IPS DF 6.9 (cell line): ENCODE measurements at regions not wholly inside any gene's neighbourhood (a gene's known extent, or its start where the extent isn't known, plus 50 kb on each side); places are given as distances from the start of the nearest gene placed in this dataset.
"Not testable (repeated sequence)": the region's sequence is repeated elsewhere in the genome, so short reads cannot be mapped to it uniquely, and the experiment has no call there.

Experiments
- DNase-seq: peaks from one replicate; pipeline ENCODE4 v3.0.0-alpha.2; 2013; ENCODE audit warnings: low read depth, low spot score
- H3K27ac ChIP-seq: one replicate; pipeline ENCODE4 v1.5.1; 2013; ENCODE audit warnings: low read length, control low read depth
- H3K27me3 ChIP-seq: 2 replicates; pipeline ENCODE4 v1.6.1; 2013; ENCODE audit warnings: mild to moderate bottlenecking, low read length; ENCODE audit not compliant: control insufficient read depth, insufficient read depth
- H3K36me3 ChIP-seq: 2 replicates; pipeline ENCODE4 v1.6.1; 2013; ENCODE audit warnings: low read length; ENCODE audit not compliant: control insufficient read depth, insufficient read depth
- H3K4me1 ChIP-seq: 2 replicates; pipeline ENCODE4 v1.6.1; 2013; ENCODE audit warnings: low read length; ENCODE audit not compliant: control insufficient read depth, insufficient read depth
- H3K4me3 ChIP-seq: 2 replicates; pipeline ENCODE4 v1.5.1; 2013; ENCODE audit warnings: mild to moderate bottlenecking, low read length
- H3K9me3 ChIP-seq: 2 replicates; pipeline ENCODE4 v1.6.1; 2013; ENCODE audit warnings: low read length, inconsistent platforms; ENCODE audit not compliant: control insufficient read depth, insufficient read depth
- WGBS: extraction: QIAGEN DNeasy Blood & Tissue Kit; methylation state at CpG from one replicate; pipeline ENCODE4 v1.1.7; 2013; ENCODE audit warnings: mixed read lengths, missing lambda C conversion rate; ENCODE audit not compliant: insufficient read length, insufficient coverage; 5-methylcytosine and 5-hydroxymethylcytosine counted together

DNA sequence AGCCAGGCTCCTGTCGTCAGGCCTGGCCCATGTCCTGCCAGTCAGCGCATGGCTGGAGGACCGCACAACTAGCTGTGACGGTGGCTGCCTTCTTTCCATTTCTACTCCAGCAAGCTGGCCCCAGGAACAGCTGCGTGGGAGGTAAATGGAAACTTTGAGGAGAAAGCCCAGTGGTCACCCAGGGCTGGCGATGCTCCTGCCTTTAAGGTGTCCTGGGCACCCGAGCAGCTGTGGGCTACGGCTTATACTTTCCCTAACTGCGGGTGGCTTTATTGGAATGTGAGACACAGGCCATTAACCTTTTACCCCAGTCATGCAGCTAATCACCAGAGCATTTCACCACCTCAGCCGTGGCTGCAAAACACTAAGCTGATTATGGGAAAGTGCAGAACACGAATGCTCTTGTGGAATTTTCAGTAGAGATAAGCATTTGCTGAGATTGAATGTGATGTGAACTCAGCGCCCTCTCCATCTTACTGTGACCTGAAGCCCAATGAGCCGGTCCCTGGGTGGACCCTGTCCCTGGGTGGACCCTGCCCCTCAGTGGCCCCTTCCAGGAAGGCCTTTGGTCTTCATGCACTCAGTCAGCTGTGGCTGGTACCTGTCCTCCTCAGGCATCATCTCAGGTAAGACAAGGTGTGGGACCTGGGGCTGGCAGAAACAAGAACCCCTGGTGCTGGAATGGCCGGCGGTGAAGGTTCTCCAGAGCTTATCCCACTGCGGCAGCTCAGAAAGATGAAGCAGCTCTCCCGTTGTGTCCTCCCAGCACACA is 275.4 kb upstream of the HS6ST1 start:
- WGBS, result no CpG with 5 or more reads among the region's 17 CpGs
- DNase-seq, result no peak
- no peaks in the 10 kb centered on the region for H3K36me3 ChIP-seq
- H3K4me1 ChIP-seq, result no peaks in the 10 kb centered on the region
- no peaks in the 10 kb centered on the region for H3K27me3 ChIP-seq
- H3K27ac ChIP-seq, result no peak overlapping the region
- H3K4me3 ChIP-seq, result no peak overlapping the region
- no peaks in the 10 kb centered on the region for H3K9me3 ChIP-seq

DNA sequence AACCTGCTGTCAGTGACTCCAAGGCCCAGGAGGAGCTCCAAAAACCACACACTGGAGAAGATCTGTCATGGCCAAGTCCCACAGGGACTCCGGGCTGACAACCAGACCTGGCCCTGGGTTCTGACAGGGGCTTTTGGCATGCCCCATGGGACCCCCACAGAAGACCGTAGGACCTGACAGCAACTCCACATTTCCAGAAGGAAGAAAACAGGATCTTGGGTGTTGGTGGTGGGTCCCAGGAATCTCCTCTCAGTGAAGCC is 275.9 kb upstream of the HS6ST1 start:
- no peaks in the 10 kb centered on the region for H3K4me1 ChIP-seq
- H3K9me3 ChIP-seq, result no peaks in the 10 kb centered on the region
- no peaks in the 10 kb centered on the region for H3K36me3 ChIP-seq
- no peak overlapping the region for H3K4me3 ChIP-seq
- WGBS, result no CpG with 5 or more reads among the region's 2 CpGs
- H3K27me3 ChIP-seq, result no peaks in the 10 kb centered on the region
- H3K27ac ChIP-seq, result no peak overlapping the region
- DNase-seq, result no peak

DNA sequence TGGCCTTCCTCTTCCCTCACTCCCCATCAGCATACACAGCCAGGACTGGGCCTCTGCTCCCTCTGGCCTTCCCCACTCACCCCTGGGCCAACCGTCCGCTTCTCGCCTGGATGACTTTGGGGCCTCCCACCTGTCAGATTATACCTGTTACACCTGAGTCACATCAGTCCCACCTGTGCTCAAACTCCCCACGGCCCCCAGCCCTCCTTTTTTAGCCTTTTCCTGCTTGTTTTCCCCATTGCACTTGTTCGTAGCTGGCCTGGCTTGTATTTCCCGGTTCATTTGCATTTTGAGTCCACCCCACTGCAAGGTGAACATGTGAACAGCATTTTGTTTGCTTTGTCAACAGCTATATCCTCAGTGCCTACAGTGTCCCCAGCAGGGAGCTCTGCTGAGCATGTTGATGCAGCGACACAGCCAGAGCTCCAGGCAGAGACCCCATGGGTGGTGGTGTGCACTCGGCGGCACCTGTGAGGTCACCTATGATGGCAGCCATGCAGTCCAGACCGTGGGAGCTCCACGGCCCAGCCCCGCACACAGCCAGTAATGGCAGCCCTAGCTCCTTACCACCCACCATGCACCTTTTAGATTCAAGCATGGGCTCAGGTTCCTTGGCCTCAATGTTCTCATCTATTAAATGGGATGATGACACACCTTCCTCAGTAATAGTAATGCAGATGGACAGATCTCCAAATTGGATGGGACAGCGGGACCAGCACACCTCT is 276.4 kb upstream of the HS6ST1 start:
- DNase-seq, result no peak

DNA sequence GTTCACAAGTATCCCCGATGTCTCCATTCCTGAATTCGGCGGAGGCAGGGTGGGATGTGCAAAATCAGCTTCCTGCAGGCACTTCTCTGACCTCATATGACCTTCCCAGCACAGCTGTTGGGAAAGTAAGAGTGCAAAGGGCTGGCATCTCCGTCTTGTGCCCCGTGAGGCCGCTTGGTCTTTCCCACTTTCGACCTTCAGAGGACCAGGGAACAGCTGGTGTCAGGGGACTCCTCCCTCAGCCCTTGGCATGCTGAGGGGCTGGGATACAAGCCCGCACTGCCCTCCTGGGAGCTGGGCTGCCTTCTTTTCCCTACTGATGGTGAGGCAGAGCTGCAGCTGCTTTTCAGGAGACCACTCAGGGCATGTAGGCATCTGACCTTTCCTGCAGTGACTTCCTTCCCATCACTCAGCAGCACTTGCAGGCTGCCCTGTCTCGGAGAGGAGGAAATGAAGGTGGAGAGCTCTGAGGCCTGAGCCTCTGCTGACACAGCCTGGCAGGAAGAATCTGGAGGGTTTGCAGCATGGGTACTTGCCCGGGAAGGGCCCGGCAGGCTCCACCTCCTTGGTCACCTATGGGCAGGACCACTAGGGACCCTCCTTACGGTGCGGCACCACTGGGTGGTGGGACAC is 277.2 kb upstream of the HS6ST1 start:
- H3K4me1 ChIP-seq, result no peaks in the 10 kb centered on the region
- H3K27ac ChIP-seq, result no peak overlapping the region
- no peaks in the 10 kb centered on the region for H3K27me3 ChIP-seq
- no CpG with 5 or more reads among the region's 13 CpGs for WGBS
- no peaks in the 10 kb centered on the region for H3K9me3 ChIP-seq
- no peaks in the 10 kb centered on the region for H3K36me3 ChIP-seq
- DNase-seq, result no peak
- no peak overlapping the region for H3K4me3 ChIP-seq

More for the DNA sequence above, 276.4 kb upstream of the HS6ST1 start:
- no CpG with 5 or more reads among the region's 13 CpGs for WGBS
- Histone ChIP-seq H3K27ac (no peak overlapping the region), H3K9me3 (no peaks in the 10 kb centered on the region), H3K36me3 (no peaks in the 10 kb centered on the region), H3K4me3 (no peak overlapping the region), H3K4me1 (no peaks in the 10 kb centered on the region), H3K27me3 (no peaks in the 10 kb centered on the region)

DNA sequence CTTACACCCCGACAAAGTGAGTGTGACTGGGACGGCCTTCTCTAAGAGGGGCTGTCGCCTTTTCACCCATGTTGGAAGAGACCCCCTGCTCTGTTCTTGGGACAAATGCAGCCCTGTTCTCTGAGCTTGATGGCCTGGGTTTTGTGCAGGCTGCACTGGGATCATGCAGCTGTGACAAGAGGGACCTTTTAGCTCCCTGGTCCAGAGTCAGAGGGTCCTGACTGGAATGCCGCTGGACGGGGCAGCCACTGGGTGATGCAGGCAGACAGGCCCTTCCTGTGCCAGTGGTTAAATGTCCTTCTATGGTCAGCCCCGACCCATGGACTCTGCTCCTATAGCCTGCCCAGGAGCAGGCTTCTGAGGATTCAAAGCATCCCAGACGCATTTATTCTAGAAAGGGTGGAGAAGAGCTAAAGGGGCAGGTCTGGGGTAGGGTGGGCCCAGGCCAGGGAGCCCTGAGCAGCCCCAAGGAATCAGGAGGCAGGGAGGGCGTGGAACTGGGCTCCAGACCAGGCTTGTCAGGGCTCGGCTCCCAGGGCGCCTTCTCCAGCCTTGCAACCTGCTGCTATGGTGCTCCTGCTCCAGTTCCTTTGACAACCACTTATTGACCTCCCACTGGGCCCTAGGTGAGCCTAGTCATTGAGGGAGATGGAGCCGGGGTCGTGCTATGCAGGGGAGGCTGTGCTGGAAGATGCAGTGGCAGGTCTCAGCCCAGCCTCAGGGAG is 277.9 kb upstream of the HS6ST1 start:
- H3K36me3 ChIP-seq, result no peaks in the 10 kb centered on the region
- no peaks in the 10 kb centered on the region for H3K27me3 ChIP-seq
- H3K4me1 ChIP-seq, result no peaks in the 10 kb centered on the region
- H3K27ac ChIP-seq, result no peak overlapping the region
- no peaks in the 10 kb centered on the region for H3K9me3 ChIP-seq
- H3K4me3 ChIP-seq, result no peak overlapping the region
- no CpG with 5 or more reads among the region's 12 CpGs for WGBS
- DNase-seq, result no peak

DNA sequence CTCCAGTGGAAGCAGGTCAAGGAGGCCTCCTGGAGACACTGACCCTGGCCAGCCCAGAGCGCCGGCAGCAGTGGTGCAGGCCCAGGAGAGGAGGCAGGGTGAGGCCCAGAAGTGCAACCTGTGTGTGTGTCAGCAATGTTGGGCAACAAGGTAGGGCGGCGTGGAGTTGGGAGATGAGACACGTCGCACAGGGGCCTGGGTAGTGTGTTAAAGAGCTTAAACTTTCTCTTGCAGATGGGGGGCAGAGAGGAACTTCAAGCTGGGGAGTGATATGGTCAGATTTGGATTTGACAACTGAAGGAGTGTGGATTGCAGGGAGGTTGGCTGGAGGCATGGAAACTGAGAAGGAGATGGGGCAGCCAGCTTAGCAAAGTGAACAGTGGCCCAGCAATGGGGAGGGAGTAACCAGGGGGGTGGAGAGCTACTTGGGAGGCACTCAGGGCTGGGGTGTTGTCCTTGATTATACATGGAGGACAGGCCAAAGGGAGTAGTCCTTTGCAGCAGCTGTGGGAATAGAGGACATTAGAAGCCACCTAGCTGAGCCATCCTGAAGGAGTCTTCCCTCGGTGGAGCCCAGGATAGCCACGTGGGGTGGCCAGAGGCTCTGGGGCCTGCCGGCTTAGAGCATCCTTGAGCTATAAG is 278.6 kb upstream of the HS6ST1 start:
- WGBS, result no CpG with 5 or more reads among the region's 9 CpGs
- Histone ChIP-seq H3K27me3 (no peaks in the 10 kb centered on the region), H3K9me3 (no peaks in the 10 kb centered on the region), H3K4me3 (no peak overlapping the region), H3K4me1 (no peaks in the 10 kb centered on the region), H3K36me3 (no peaks in the 10 kb centered on the region), H3K27ac (no peak overlapping the region)
- DNase-seq, result no peak

DNA sequence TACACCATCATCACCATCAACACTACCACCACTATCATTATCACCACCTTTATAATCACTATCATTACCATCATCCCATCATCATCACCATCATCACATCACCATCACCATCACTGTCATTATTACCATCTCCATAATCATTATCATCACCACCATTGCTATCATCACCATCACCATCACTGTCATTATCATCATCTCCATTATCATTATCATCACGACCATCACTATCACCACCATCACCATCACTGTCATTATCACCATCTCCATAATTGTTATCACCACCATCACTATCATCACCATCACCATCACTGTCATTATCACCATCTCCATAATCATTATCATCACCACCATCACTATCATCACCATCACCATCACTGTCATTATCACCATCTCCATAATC is 279.6 kb upstream of the HS6ST1 start:
- DNase-seq, H3K36me3 ChIP-seq, H3K27me3 ChIP-seq, H3K4me3 ChIP-seq, H3K4me1 ChIP-seq, H3K9me3 ChIP-seq, H3K27ac ChIP-seq: not testable (repeated sequence)
- WGBS, result no CpG with 5 or more reads among the region's 1 CpG

DNA sequence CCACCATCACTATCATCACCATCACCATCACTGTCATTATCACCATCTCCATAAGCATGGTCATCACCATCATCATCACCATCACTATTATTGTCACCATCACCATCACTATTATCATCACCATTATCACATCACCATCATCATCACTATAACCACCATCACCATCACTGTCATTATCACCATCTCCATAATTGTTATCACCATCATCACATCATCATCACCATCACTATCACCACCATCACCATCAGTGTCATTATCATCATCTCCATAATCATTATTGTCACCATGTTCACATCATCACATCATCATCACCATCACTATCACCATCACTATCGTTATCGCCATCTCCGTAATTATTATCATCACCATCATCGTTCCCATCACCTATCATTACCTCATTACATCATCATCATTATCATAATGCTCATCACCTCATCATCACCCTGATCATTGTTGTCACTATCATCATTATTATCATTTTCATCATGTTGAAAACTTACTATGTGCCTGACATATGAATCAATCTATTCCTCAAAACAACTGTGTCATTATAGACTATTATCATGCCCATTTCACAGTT is 280.3 kb upstream of the HS6ST1 start:
- Histone ChIP-seq H3K4me1 (no peaks in the 10 kb centered on the region), H3K9me3 (no peaks in the 10 kb centered on the region), H3K36me3 (no peaks in the 10 kb centered on the region), H3K27me3 (no peaks in the 10 kb centered on the region), H3K27ac (no peak overlapping the region), H3K4me3 (no peak overlapping the region)
- DNase-seq, result no peak
- 100% methylated on average over 4 of the region's 4 CpGs for WGBS

DNA sequence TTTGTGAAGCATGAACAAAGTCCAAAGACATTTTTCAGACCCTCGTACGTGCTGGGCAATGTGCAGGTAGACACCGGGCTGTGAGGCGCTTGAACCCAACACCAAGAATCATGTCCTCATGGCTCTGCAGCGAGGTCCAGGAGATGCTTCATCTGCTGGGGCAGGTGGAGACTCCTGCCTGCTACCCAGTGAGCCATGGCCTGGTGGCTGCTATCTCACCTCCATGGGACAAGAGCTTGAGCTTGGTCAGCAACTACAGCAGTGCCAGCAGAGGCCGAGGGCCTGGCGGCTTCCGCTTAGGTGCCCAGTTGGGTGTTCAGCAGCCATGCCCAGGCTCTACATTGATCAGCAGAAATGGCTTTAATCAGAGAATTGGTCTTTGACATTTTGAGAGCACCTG is 281.0 kb upstream of the HS6ST1 start:
- Histone ChIP-seq H3K27me3 (no peaks in the 10 kb centered on the region), H3K4me1 (no peaks in the 10 kb centered on the region), H3K9me3 (no peaks in the 10 kb centered on the region), H3K4me3 (no peak overlapping the region), H3K27ac (no peak overlapping the region), H3K36me3 (no peaks in the 10 kb centered on the region)
- WGBS, result no CpG with 5 or more reads among the region's 8 CpGs
- DNase-seq, result no peak
